ENCODE measurements at regions not wholly inside any gene's neighbourhood (a gene's known extent, or its start where the extent isn't known, plus 50 kb on each side); places are given as distances from the start of the nearest gene placed in this dataset.

DNA sequence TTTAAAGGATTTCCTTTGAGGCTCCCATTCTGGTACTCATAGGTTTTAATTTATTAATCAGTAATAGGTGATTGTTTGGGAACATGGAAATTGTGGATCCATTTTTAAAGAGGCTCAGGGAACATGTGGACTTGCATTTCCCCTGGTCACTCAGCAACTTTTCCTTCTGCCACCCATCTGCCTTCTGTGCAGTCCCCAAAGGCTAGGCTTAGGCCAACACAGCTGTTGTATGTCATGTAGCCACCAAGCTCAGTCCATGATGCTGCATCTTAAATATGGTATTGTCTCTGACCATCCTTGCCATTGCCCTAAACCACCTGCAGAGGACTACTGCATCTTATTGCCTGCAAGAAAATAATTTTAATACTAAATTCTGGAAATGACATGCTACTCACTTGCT lies 416.7 kb upstream of the SEMA6D start:
- H3K36me3 ChIP-seq = no peaks in the 10 kb centered on the region
- TF ChIP-seq, protein P1, sequence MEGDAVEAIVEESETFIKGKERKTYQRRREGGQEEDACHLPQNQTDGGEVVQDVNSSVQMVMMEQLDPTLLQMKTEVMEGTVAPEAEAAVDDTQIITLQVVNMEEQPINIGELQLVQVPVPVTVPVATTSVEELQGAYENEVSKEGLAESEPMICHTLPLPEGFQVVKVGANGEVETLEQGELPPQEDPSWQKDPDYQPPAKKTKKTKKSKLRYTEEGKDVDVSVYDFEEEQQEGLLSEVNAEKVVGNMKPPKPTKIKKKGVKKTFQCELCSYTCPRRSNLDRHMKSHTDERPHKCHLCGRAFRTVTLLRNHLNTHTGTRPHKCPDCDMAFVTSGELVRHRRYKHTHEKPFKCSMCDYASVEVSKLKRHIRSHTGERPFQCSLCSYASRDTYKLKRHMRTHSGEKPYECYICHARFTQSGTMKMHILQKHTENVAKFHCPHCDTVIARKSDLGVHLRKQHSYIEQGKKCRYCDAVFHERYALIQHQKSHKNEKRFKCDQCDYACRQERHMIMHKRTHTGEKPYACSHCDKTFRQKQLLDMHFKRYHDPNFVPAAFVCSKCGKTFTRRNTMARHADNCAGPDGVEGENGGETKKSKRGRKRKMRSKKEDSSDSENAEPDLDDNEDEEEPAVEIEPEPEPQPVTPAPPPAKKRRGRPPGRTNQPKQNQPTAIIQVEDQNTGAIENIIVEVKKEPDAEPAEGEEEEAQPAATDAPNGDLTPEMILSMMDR (IDR thresholded peaks at IDR 0.05) = no peak
- no peak overlapping the region for H3K27ac ChIP-seq
- H3K9me3 ChIP-seq = no peaks in the 10 kb centered on the region
- intact Hi-C loops (cut with DNase I) = no loop called here
- no peak for DNase-seq (ENCODE audit: low spot score in 2 of 2)
- H3K27me3 ChIP-seq = no peaks in the 10 kb centered on the region
- H3K4me1 ChIP-seq = no peaks in the 10 kb centered on the region
- H3K4me3 ChIP-seq = no peak overlapping the region

DNA sequence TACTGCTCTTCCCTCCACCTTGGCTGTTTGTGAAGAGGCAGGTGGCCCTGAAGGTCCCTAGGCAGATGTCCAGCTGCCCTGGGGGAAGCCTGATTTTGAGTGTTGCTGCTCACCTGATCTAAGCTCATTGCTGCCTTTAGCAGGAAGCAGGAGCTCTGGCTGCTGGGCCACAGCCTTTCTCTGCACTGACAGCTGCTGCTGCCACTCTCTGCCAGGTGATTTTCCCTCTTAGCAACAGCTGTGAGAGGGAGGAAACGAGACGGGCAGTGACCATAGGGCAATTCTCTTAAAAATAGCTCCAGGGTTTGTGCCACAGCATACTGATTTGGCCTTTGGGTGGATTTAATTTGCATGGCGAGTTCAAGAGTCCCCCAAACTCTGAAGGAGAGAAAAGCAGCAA lies 415.8 kb upstream of the SEMA6D start:
- TF ChIP-seq, protein P1 (IDR thresholded peaks at IDR 0.05) = no peak

DNA sequence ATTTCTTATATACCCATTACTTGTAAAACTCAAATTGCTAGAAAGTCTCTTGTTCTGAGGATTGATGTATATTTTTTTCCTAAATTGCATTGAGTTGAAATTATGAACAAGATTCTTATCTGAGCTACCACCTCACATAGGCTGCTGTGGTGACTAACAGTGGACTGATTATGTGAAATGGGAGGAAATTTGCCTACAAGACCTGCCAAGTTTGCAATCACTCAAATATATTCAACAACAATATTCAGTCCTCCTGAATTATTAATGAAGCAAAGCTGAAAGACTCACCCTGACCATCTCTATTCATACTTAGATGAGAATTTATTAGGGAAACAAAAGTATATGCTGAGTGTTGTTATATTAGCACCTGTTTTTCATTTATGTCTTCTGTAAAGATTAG lies 412.6 kb upstream of the SEMA6D start:
- no peaks in the 10 kb centered on the region for H3K4me1 ChIP-seq
- H3K9me3 ChIP-seq = no peaks in the 10 kb centered on the region
- H3K27me3 ChIP-seq = no peaks in the 10 kb centered on the region
- intact Hi-C loops (cut with DNase I) = no loop called here
- no peak overlapping the region for H3K27ac ChIP-seq
- H3K4me3 ChIP-seq = no peak overlapping the region
- no peaks in the 10 kb centered on the region for H3K36me3 ChIP-seq
- no peak for DNase-seq (ENCODE audit: low spot score in 2 of 2)
- TF ChIP-seq, protein P1 (IDR thresholded peaks at IDR 0.05) = no peak

More for the DNA sequence above, 415.8 kb upstream of the SEMA6D start:
- Histone ChIP-seq H3K4me3 (no peak overlapping the region), H3K9me3 (no peaks in the 10 kb centered on the region), H3K4me1 (no peaks in the 10 kb centered on the region), H3K27me3 (no peaks in the 10 kb centered on the region), H3K36me3 (no peaks in the 10 kb centered on the region), H3K27ac (no peak overlapping the region)
- no peak for DNase-seq (ENCODE audit: low spot score in 2 of 2)
- intact Hi-C loops (cut with DNase I) = no loop called here

DNA sequence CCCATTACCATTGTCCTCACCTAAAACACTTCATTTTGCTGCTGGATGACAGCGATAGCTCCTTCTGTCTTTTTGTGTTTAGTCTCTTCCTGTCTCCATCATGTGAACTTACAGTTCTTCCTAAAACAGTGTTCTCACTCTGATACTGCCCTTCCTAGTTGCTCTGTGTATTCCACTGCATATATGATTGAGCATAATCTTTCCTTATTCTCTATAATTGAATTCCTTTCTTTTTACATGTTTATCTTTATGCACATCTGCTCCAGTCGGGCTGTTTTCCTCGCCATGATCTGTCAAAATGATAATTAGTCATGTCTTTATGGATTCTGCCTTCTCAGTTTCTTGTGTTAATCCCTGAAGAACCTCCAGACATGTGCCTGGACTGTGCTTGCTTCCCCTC lies 405.1 kb upstream of the SEMA6D start:
- no peaks in the 10 kb centered on the region for H3K36me3 ChIP-seq
- no peak for DNase-seq (ENCODE audit: low spot score in 2 of 2)
- no peaks in the 10 kb centered on the region for H3K27me3 ChIP-seq
- H3K27ac ChIP-seq = no peak overlapping the region
- TF ChIP-seq, protein P1 (IDR thresholded peaks at IDR 0.05) = no peak
- no peaks in the 10 kb centered on the region for H3K4me1 ChIP-seq
- no peak overlapping the region for H3K4me3 ChIP-seq
- no peaks in the 10 kb centered on the region for H3K9me3 ChIP-seq
- intact Hi-C loops (cut with DNase I) = no loop called here

DNA sequence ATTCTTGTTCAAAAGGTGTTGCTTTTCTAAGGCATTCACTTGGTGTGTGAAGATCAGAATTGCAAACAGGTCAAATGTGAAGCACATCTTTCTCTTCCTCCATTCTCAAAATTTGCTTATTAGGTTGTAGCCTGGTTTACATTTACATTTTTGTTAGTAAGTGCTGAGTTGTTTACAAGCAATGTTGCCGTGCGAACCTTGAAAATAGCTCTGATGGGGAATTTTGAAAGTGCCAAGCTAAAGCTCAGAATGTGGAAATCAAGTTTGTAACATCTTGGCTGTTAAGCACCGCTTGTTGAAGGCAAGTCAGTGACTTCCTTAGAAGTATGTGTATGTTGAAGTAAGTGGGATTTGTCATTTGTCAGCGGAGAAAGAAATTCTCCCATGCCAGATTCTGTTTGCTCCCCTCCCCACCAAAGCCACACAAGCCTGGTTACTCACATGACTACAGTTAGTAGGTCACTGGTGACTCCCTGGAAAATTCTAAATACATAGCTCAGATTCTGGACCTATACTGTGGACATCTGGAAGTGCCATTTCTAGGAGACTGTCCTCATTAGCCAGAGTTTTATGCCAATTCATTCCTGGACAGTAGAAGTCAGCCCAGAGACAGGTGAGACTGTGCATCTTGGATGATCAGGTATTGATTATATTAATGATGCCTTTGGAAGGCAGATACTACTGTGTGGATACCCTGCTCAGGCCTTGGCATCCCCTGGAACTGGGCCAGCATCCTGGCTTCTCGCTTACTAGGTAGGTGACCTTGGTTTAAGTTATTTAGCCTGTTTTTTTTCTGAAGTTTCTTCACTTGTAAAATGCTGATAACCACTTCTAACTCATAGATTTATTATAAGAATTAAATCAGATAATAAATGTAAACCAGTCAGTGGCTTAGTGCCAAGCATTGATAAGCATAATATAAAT lies 390.6 kb upstream of the SEMA6D start:
- no peaks in the 10 kb centered on the region for H3K4me1 ChIP-seq
- no peaks in the 10 kb centered on the region for H3K9me3 ChIP-seq
- no peak for DNase-seq (ENCODE audit: low spot score in 2 of 2)
- H3K27ac ChIP-seq = no peak overlapping the region
- H3K36me3 ChIP-seq = no peaks in the 10 kb centered on the region
- no peak overlapping the region for H3K4me3 ChIP-seq
- TF ChIP-seq, protein P1 (IDR thresholded peaks at IDR 0.05) = no peak
- intact Hi-C loops (cut with DNase I) = no loop called here
- H3K27me3 ChIP-seq = no peaks in the 10 kb centered on the region
